Fibroblast of pulmonary artery (primary cell): ENCODE measurements at regions not wholly inside any gene's neighbourhood (a gene's known extent, or its start where the extent isn't known, plus 50 kb on each side); places are given as distances from the start of the nearest gene placed in this dataset.

Experiments used
- DNase-seq: peaks from one replicate; pipeline ENCODE4 v3.0.0-alpha.2; 2010; ENCODE audit warnings: low read depth
- H3K4me3 ChIP-seq: replicated peaks from 2 replicates; pipeline ENCODE4 v1.5.1; 2011; ENCODE audit warnings: low read depth, mild to moderate bottlenecking, control low read depth, low read length, moderate library complexity
- TF ChIP-seq, protein P1 (sequence below): IDR thresholded peaks from 2 replicates; pipeline ENCODE4 v1.5.1; 2011; ENCODE audit warnings: mild to moderate bottlenecking, control low read depth, low read length, inconsistent platforms; ENCODE audit errors: missing control alignments

- no peak overlapping the region for H3K4me3 ChIP-seq
- DNase-seq: no peak
- TF ChIP-seq, protein P1, sequence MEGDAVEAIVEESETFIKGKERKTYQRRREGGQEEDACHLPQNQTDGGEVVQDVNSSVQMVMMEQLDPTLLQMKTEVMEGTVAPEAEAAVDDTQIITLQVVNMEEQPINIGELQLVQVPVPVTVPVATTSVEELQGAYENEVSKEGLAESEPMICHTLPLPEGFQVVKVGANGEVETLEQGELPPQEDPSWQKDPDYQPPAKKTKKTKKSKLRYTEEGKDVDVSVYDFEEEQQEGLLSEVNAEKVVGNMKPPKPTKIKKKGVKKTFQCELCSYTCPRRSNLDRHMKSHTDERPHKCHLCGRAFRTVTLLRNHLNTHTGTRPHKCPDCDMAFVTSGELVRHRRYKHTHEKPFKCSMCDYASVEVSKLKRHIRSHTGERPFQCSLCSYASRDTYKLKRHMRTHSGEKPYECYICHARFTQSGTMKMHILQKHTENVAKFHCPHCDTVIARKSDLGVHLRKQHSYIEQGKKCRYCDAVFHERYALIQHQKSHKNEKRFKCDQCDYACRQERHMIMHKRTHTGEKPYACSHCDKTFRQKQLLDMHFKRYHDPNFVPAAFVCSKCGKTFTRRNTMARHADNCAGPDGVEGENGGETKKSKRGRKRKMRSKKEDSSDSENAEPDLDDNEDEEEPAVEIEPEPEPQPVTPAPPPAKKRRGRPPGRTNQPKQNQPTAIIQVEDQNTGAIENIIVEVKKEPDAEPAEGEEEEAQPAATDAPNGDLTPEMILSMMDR: no peak
Observed at GRCh38 chr1:218558271-218558810, 213.2 kb downstream of the TGFB2 start.

- TF ChIP-seq, protein P1: no peak
- no peak overlapping the region for H3K4me3 ChIP-seq
- no peak for DNase-seq
Observed at GRCh38 chr1:218565377-218565776, 220.2 kb downstream of the TGFB2 start.

DNA sequence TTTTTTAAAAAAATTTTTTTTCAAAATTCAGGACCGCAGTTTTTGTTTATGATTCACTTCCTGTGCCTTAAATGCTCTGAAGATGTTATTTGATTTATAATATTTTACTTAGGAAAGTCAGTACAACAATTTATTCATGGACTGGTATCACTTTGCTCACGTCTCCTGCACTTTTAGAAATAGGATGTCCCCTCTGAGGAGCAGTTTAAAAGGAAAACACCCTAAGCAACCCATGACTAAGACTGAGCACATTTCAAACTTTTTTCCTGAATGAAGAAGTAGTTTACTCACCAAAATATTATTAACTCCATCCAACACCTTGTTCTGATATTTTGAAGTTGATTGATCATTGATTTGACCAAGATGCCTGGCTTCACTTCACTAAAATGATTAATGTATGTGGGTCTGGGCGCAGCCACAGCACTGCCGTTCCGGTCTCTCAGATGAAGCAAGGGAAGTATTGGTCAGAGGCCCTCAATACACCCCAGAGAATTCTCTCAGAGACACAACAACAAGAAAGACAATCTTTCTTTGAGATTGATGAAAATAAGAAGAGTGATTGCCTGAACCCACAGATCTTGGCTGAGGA lies 223.9 kb downstream of the TGFB2 start:
- TF ChIP-seq, protein P1: no peak
- no peak overlapping the region for H3K4me3 ChIP-seq
- DNase-seq: no peak

GRCh38 chr1:218570456-218570855 lies 225.3 kb downstream of the TGFB2 start:
- DNase-seq: no peak

GRCh38 chr1:218571491-218571890 lies 226.4 kb downstream of the TGFB2 start:
- no peak overlapping the region for H3K4me3 ChIP-seq
- no peak for DNase-seq
- TF ChIP-seq, protein P1: no peak

More at GRCh38 chr1:218570456-218570855, 225.3 kb downstream of the TGFB2 start:
- TF ChIP-seq, protein P1: no peak
- no peak overlapping the region for H3K4me3 ChIP-seq

GRCh38 chr1:218572050-218572449 lies 226.9 kb downstream of the TGFB2 start:
- H3K4me3 ChIP-seq: no peak overlapping the region
- no peak for DNase-seq
- TF ChIP-seq, protein P1: no peak

DNA sequence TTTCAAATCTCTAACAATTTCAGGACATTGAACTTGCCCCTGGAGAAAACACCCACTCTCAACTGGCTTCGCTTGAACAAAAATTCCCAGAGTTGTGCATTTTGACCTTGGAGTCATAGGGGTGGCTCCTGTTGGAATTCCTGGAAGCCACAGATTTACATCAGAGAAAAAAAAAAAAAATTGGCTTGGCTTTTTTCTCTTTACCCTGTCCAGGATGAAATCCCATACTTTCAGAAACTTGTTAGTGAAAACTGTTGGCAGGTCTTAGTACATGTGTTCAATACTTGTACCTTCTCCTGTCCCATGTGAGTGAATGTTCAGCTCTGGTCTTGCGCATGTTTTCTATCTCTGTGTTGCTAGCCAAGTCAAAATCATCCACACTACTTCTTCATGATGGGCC lies 228.8 kb downstream of the TGFB2 start:
- TF ChIP-seq, protein P1: no peak
- H3K4me3 ChIP-seq: no peak overlapping the region
- no peak for DNase-seq
